HG03378 (cell line): ENCODE measurements at regions not wholly inside any gene's neighbourhood (a gene's known extent, or its start where the extent isn't known, plus 50 kb on each side); places are given as distances from the start of the nearest gene placed in this dataset.

Experiments used
- ATAC-seq: cut with Tn5 transposase; IDR thresholded peaks from one replicate; pipeline ENCODE4 v1.9.1; 2021; ENCODE audit warnings: mild to moderate bottlenecking, moderate library complexity; ENCODE audit not compliant: unreplicated experiment

- no peak for ATAC-seq
Observed at GRCh38 chr5:9928326-9928725, 298.2 kb upstream of the TAS2R1 start.

GRCh38 chr5:9927521-9927997 lies 297.4 kb upstream of the TAS2R1 start:
- no peak for ATAC-seq

GRCh38 chr5:9927106-9927505 lies 297.0 kb upstream of the TAS2R1 start:
- ATAC-seq, result no peak

GRCh38 chr5:9924614-9925013 lies 294.5 kb upstream of the TAS2R1 start:
- ATAC-seq, result peak; percentile 89

GRCh38 chr5:9922719-9923118 lies 292.6 kb upstream of the TAS2R1 start:
- ATAC-seq, result no peak

GRCh38 chr5:9920697-9921096 lies 290.5 kb upstream of the TAS2R1 start:
- no peak for ATAC-seq

GRCh38 chr5:9919306-9920030 lies 289.3 kb upstream of the TAS2R1 start:
- ATAC-seq, result no peak

- no peak for ATAC-seq
Observed at GRCh38 chr5:9905661-9906060, 275.5 kb upstream of the TAS2R1 start.

- no peak for ATAC-seq
Observed at GRCh38 chr5:9903801-9904200, 273.6 kb upstream of the TAS2R1 start.

- no peak for ATAC-seq
Observed at GRCh38 chr5:9898319-9898718, 268.2 kb upstream of the TAS2R1 start.

- no peak for ATAC-seq
Observed at GRCh38 chr5:9895302-9895645, 265.1 kb upstream of the TAS2R1 start.

GRCh38 chr5:9894571-9895301 lies 264.6 kb upstream of the TAS2R1 start:
- ATAC-seq, result no peak

GRCh38 chr5:9892696-9893095 lies 262.5 kb upstream of the TAS2R1 start:
- ATAC-seq, result no peak

- ATAC-seq, result no peak
Observed at GRCh38 chr5:9889511-9889910, 259.4 kb upstream of the TAS2R1 start.

GRCh38 chr5:9888501-9888901 lies 258.4 kb upstream of the TAS2R1 start:
- ATAC-seq, result no peak

- no peak for ATAC-seq
Observed at GRCh38 chr5:9885164-9885563, 255.0 kb upstream of the TAS2R1 start.

- ATAC-seq, result no peak
Observed at GRCh38 chr5:9878206-9878605, 248.1 kb upstream of the TAS2R1 start.

GRCh38 chr5:9877488-9877887 lies 247.3 kb upstream of the TAS2R1 start:
- ATAC-seq, result no peak

GRCh38 chr5:9876451-9876850 lies 246.3 kb upstream of the TAS2R1 start:
- ATAC-seq, result no peak

- ATAC-seq, result no peak
Observed at GRCh38 chr5:9869616-9870288, 239.6 kb upstream of the TAS2R1 start.

GRCh38 chr5:9865574-9865973 lies 235.4 kb upstream of the TAS2R1 start:
- no peak for ATAC-seq

GRCh38 chr5:9864791-9865190 lies 234.6 kb upstream of the TAS2R1 start:
- ATAC-seq, result no peak
